ENCODE measurements at regions not wholly inside any gene's neighbourhood (a gene's known extent, or its start where the extent isn't known, plus 50 kb on each side); places are given as distances from the start of the nearest gene placed in this dataset.

DNA sequence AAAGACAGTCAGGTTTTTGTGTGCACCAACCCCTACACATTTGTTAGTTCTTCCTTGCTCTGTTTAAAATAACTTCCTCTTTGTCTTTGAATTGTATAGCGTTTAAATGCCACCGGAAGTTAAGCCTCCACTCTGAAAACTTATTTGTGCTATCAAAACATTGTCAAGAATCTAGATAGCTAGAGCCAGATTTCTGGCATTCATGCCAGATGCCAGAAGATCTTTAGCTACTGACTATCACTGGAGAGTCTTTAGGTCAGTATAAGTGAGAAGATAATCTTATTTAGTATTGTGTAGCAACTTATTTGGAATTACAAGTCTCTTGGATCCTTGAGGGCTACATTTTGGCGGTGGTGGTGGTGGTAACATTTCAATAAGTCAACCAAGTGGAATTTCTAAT, 63.4 kb upstream of the ADAM23 start:
- Mint-ChIP-seq H3K36me3 (ENCODE audit: unreplicated experiment) (no peaks in the 10 kb centered on the region), H3K4me1 (ENCODE audit: unreplicated experiment) (no peaks in the 10 kb centered on the region), H3K4me3 (ENCODE audit: unreplicated experiment) (no peak overlapping the region), H3K27me3 (ENCODE audit: unreplicated experiment) (peaks cover 7% of the 10 kb centered on the region), H3K9me3 (ENCODE audit: unreplicated experiment) (peaks cover 20% of the 10 kb centered on the region), H3K27ac (ENCODE audit: unreplicated experiment) (no peak overlapping the region)
- no peak for DNase-seq (ENCODE audit: extremely low spot score, unreplicated experiment)
- TF ChIP-seq, protein P1, sequence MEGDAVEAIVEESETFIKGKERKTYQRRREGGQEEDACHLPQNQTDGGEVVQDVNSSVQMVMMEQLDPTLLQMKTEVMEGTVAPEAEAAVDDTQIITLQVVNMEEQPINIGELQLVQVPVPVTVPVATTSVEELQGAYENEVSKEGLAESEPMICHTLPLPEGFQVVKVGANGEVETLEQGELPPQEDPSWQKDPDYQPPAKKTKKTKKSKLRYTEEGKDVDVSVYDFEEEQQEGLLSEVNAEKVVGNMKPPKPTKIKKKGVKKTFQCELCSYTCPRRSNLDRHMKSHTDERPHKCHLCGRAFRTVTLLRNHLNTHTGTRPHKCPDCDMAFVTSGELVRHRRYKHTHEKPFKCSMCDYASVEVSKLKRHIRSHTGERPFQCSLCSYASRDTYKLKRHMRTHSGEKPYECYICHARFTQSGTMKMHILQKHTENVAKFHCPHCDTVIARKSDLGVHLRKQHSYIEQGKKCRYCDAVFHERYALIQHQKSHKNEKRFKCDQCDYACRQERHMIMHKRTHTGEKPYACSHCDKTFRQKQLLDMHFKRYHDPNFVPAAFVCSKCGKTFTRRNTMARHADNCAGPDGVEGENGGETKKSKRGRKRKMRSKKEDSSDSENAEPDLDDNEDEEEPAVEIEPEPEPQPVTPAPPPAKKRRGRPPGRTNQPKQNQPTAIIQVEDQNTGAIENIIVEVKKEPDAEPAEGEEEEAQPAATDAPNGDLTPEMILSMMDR (IDR thresholded peaks at IDR 0.05), result no peak

DNA sequence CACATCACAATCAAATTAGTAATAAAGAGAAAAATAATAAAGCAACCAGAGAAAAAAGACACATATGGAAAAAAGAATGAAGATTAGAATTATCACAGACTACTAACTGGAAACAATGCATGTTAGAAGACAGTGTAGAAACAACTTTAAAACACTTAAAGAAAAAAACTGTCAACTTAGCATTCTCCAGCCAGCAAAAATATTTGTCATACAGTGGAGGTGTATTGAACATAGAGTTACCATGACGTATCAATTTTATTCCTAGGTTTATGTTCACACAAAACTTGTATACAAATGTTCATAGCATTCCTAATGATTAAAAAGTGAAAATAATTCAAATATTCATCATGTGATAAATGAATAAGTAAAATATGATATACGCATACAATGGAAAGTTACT, 61.5 kb upstream of the ADAM23 start:
- peaks cover 9% of the 10 kb centered on the region for H3K9me3 Mint-ChIP-seq (ENCODE audit: unreplicated experiment)
- TF ChIP-seq, protein P1 (IDR thresholded peaks at IDR 0.05), result no peak

DNA sequence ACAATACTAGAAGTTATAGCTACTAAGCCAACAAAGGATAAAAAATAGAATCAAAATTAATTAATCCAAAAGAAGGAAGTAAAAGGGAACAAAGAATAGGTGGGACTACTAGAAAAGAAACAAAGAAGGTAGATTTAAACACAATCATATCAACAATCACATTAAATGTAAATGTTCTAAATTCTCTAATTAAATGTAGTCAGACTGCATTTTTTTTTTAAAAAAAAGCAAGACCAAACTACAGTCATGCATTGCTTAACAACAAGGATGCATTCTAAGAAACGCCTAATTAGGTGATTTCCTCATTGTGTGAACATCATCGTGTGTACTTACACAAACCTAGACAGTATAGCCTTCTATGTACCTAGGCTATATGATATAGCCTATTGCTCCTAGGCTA, 59.7 kb upstream of the ADAM23 start:
- no peaks in the 10 kb centered on the region for H3K27me3 Mint-ChIP-seq (ENCODE audit: unreplicated experiment)
- no peaks in the 10 kb centered on the region for H3K36me3 Mint-ChIP-seq (ENCODE audit: unreplicated experiment)
- peaks cover 9% of the 10 kb centered on the region for H3K9me3 Mint-ChIP-seq (ENCODE audit: unreplicated experiment)
- no peaks in the 10 kb centered on the region for H3K4me1 Mint-ChIP-seq (ENCODE audit: unreplicated experiment)
- no peak for DNase-seq (ENCODE audit: extremely low spot score, unreplicated experiment)
- no peak overlapping the region for H3K4me3 Mint-ChIP-seq (ENCODE audit: unreplicated experiment)
- no peak overlapping the region for H3K27ac Mint-ChIP-seq (ENCODE audit: unreplicated experiment)
- TF ChIP-seq, protein P1 (IDR thresholded peaks at IDR 0.05), result no peak

More for the DNA sequence above, 61.5 kb upstream of the ADAM23 start:
- no peak overlapping the region for H3K27ac Mint-ChIP-seq (ENCODE audit: unreplicated experiment)
- no peak overlapping the region for H3K4me3 Mint-ChIP-seq (ENCODE audit: unreplicated experiment)
- no peaks in the 10 kb centered on the region for H3K36me3 Mint-ChIP-seq (ENCODE audit: unreplicated experiment)
- no peaks in the 10 kb centered on the region for H3K27me3 Mint-ChIP-seq (ENCODE audit: unreplicated experiment)
- no peak for DNase-seq (ENCODE audit: extremely low spot score, unreplicated experiment)
- no peaks in the 10 kb centered on the region for H3K4me1 Mint-ChIP-seq (ENCODE audit: unreplicated experiment)

DNA sequence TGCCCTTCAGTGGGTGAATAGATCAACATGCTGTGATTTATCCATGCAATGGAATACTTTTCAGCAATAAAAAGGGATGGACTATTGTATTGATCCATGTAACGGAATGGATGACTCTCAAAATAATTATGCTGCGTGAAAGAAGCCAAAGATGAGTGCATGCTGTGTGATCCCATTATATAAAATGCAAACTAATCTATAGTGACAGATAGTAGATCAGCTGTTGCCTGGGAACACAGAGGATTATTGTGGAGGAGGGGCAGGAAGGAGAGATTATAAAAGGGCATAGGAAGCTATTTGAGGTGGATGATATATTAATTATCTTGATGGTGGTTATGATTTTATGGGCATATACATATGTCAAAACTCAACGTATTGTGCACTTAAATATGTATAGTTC, 55.5 kb upstream of the ADAM23 start:
- TF ChIP-seq, protein P1 (IDR thresholded peaks at IDR 0.05), result no peak
- Mint-ChIP-seq H3K27ac (ENCODE audit: unreplicated experiment) (no peak overlapping the region), H3K9me3 (ENCODE audit: unreplicated experiment) (peaks cover 9% of the 10 kb centered on the region), H3K4me1 (ENCODE audit: unreplicated experiment) (no peaks in the 10 kb centered on the region), H3K27me3 (ENCODE audit: unreplicated experiment) (no peaks in the 10 kb centered on the region), H3K4me3 (ENCODE audit: unreplicated experiment) (no peak overlapping the region), H3K36me3 (ENCODE audit: unreplicated experiment) (no peaks in the 10 kb centered on the region)
- DNase-seq (ENCODE audit: extremely low spot score, unreplicated experiment), result no peak

DNA sequence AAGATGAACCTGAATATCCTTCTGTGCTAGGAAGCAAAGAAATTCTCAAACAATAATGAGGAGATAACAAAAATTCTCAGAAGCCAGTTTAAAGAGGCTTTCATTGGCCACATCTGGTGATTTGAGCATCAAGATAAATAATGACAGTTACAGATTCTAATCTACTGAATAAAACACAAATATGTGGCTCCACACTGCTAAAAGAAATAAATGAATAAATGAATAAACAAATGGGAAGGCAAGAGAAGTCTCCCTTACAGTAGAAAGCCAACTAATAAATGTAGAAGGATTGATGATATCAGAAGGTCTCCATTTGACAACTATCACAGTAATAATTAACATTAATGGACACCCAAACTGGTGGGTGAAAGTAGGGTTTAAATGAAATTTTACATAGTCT, 54.6 kb upstream of the ADAM23 start:
- DNase-seq (ENCODE audit: extremely low spot score, unreplicated experiment), result no peak
- Mint-ChIP-seq H3K4me1 (ENCODE audit: unreplicated experiment) (no peaks in the 10 kb centered on the region), H3K27ac (ENCODE audit: unreplicated experiment) (no peak overlapping the region), H3K4me3 (ENCODE audit: unreplicated experiment) (no peak overlapping the region), H3K9me3 (ENCODE audit: unreplicated experiment) (peaks cover 10% of the 10 kb centered on the region), H3K27me3 (ENCODE audit: unreplicated experiment) (no peaks in the 10 kb centered on the region), H3K36me3 (ENCODE audit: unreplicated experiment) (no peaks in the 10 kb centered on the region)
- TF ChIP-seq, protein P1 (IDR thresholded peaks at IDR 0.05), result no peak
